ENCODE measurements at regions not wholly inside any gene's neighbourhood (a gene's known extent, or its start where the extent isn't known, plus 50 kb on each side); places are given as distances from the start of the nearest gene placed in this dataset.

- no peak overlapping the region for H3K27ac Mint-ChIP-seq
- no peak for ATAC-seq
- H3K9me3 ChIP-seq (ENCODE audit: control insufficient read depth, low read length, poor library complexity, severe bottlenecking): no peaks in the 10 kb centered on the region
- peaks cover 2% of the 10 kb centered on the region for H3K36me3 Mint-ChIP-seq (ENCODE audit: low read depth)
- H3K27me3 Mint-ChIP-seq: no peaks in the 10 kb centered on the region
- H3K4me1 Mint-ChIP-seq: no peaks in the 10 kb centered on the region
- H3K4me3 Mint-ChIP-seq: no peak overlapping the region
- no peak for DNase-seq
These were observed 375.9 kb upstream of the ACVR2A start for GRCh38 chr2:147468963-147469362.

GRCh38 chr2:147468349-147468748, 376.5 kb upstream of the ACVR2A start:
- H3K27me3 Mint-ChIP-seq: no peaks in the 10 kb centered on the region
- DNase-seq (no peak), ATAC-seq (no peak)
- no peaks in the 10 kb centered on the region for H3K9me3 ChIP-seq (ENCODE audit: control insufficient read depth, low read length, poor library complexity, severe bottlenecking)
- H3K4me1 Mint-ChIP-seq: no peaks in the 10 kb centered on the region
- H3K36me3 Mint-ChIP-seq (ENCODE audit: low read depth): peaks cover 2% of the 10 kb centered on the region
- H3K27ac Mint-ChIP-seq: no peak overlapping the region
- no peak overlapping the region for H3K4me3 Mint-ChIP-seq

- ATAC-seq (no peak), DNase-seq (no peak)
- Mint-ChIP-seq H3K27me3 (no peaks in the 10 kb centered on the region), H3K27ac (no peak overlapping the region), H3K4me1 (no peaks in the 10 kb centered on the region), H3K36me3 (ENCODE audit: low read depth) (peaks cover 2% of the 10 kb centered on the region), H3K4me3 (no peak overlapping the region)
- H3K9me3 ChIP-seq (ENCODE audit: control insufficient read depth, low read length, poor library complexity, severe bottlenecking): no peaks in the 10 kb centered on the region
These were observed 377.4 kb upstream of the ACVR2A start for GRCh38 chr2:147467441-147467840.

- ATAC-seq: no peak
- Mint-ChIP-seq H3K27me3 (no peaks in the 10 kb centered on the region), H3K4me1 (no peaks in the 10 kb centered on the region), H3K36me3 (ENCODE audit: low read depth) (peaks cover 4% of the 10 kb centered on the region), H3K4me3 (no peak overlapping the region), H3K27ac (no peak overlapping the region)
- DNase-seq: no peak
- H3K9me3 ChIP-seq (ENCODE audit: control insufficient read depth, low read length, poor library complexity, severe bottlenecking): no peaks in the 10 kb centered on the region
These were observed 380.0 kb upstream of the ACVR2A start for GRCh38 chr2:147464737-147465357.

GRCh38 chr2:147463881-147464520, 380.8 kb upstream of the ACVR2A start:
- no peak for DNase-seq
- peaks cover 4% of the 10 kb centered on the region for H3K36me3 Mint-ChIP-seq (ENCODE audit: low read depth)

GRCh38 chr2:147460155-147460554, 384.7 kb upstream of the ACVR2A start:
- ATAC-seq (no peak), DNase-seq (no peak)
- Mint-ChIP-seq H3K4me1 (no peaks in the 10 kb centered on the region), H3K36me3 (ENCODE audit: low read depth) (peaks cover 4% of the 10 kb centered on the region), H3K4me3 (no peak overlapping the region), H3K27me3 (no peaks in the 10 kb centered on the region), H3K27ac (no peak overlapping the region)
- no peaks in the 10 kb centered on the region for H3K9me3 ChIP-seq (ENCODE audit: control insufficient read depth, low read length, poor library complexity, severe bottlenecking)

More at GRCh38 chr2:147463881-147464520, 380.8 kb upstream of the ACVR2A start:
- H3K27ac Mint-ChIP-seq: no peak overlapping the region
- H3K9me3 ChIP-seq (ENCODE audit: control insufficient read depth, low read length, poor library complexity, severe bottlenecking): no peaks in the 10 kb centered on the region
- H3K4me3 Mint-ChIP-seq: no peak overlapping the region
- no peak for ATAC-seq
- H3K4me1 Mint-ChIP-seq: no peaks in the 10 kb centered on the region
- no peaks in the 10 kb centered on the region for H3K27me3 Mint-ChIP-seq

GRCh38 chr2:147456779-147457178, 388.1 kb upstream of the ACVR2A start:
- Mint-ChIP-seq H3K27me3 (no peaks in the 10 kb centered on the region), H3K36me3 (ENCODE audit: low read depth) (peaks cover 3% of the 10 kb centered on the region), H3K4me3 (no peak overlapping the region), H3K4me1 (peaks cover 2% of the 10 kb centered on the region), H3K27ac (no peak overlapping the region)
- H3K9me3 ChIP-seq (ENCODE audit: control insufficient read depth, low read length, poor library complexity, severe bottlenecking): no peaks in the 10 kb centered on the region
- no peak for DNase-seq
- ATAC-seq: no peak

DNA sequence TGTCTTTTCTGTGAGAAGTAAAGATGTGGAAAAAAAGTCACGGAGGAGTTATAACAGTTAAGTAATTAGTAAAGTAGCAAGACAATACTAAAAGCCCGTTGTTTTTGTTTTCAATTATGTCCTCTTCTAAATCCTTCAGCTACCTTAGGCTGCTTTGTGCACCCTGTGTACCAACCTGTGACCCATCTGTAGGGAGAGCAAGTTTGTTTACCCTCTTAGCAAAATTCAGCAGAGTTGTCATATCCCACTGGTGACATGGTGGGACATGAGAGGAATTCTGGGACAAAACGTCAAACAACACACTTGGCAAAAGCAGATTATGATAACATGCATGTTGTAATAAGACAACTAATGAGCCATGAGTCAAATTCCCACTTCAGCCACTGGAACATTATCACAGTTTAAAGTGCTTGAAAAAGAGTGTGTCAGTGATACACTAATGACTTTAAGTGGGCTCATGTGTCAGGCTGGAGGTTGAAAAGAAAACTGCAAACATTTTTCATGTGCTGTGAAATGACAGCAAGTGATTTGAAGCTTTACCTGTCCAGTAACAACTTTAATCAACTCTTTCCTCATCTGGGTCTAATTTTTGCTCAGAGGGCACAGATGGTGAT, 392.8 kb upstream of the ACVR2A start:
- H3K36me3 Mint-ChIP-seq (ENCODE audit: low read depth): peaks cover 2% of the 10 kb centered on the region
- H3K9me3 ChIP-seq (ENCODE audit: control insufficient read depth, low read length, poor library complexity, severe bottlenecking): no peaks in the 10 kb centered on the region
- peaks cover 14% of the 10 kb centered on the region for H3K4me1 Mint-ChIP-seq
- H3K4me3 Mint-ChIP-seq: no peak overlapping the region
- H3K27me3 Mint-ChIP-seq: no peaks in the 10 kb centered on the region
- peak overlapping the region; percentile 95 for H3K27ac Mint-ChIP-seq
- no peak for ATAC-seq
- DNase-seq: no peak

DNA sequence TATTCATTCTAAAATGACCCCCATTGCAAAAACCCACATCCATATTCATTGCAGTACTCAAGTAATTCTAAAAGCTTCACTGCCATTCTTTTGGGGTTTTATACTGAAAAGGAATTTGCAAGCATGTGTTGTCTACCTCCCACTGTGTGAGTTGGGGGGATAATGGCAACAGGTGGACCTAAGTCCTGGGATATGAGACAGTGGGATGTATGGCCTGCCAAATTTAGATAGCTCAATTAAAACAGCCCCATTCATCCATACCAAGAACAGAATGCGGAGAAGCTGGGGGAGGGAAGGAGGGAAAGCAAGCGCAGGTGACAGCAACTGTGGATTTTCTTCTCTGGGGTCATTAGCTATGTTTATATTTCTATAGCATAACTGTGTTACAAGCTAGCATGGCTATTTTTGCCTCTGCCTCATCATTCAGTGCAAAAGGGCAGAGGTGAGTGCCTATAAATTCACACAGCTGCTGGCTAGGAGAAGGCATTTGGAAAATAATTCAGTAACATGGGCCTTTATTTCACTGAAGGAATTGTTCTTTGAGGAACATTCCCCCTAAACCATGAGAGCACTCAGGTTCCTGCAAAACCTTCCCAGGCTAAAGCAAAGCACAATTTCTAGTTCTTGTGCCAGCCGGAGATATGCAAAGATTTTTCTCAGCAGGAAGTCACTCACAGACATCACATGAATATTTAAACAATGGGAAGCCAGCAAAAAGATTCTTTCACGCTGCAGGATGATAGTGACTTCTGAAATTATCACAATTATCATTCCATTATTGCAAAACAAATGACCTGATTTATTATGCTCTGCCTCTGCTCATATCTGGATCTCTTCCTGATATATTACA, 393.9 kb upstream of the ACVR2A start:
- Mint-ChIP-seq H3K27ac (peak overlapping the region; percentile 95), H3K4me3 (no peak overlapping the region), H3K4me1 (peaks cover 14% of the 10 kb centered on the region), H3K27me3 (no peaks in the 10 kb centered on the region), H3K36me3 (ENCODE audit: low read depth) (peaks cover 2% of the 10 kb centered on the region)
- ATAC-seq: no peak
- no peaks in the 10 kb centered on the region for H3K9me3 ChIP-seq (ENCODE audit: control insufficient read depth, low read length, poor library complexity, severe bottlenecking)
- no peak for DNase-seq

- DNase-seq (peak in 2 of 3 donors; percentile 31 to 34), ATAC-seq (peak; percentile 86)
- Mint-ChIP-seq H3K4me3 (peak overlapping the region; percentile 67), H3K36me3 (ENCODE audit: low read depth) (peaks cover 4% of the 10 kb centered on the region), H3K27ac (peak overlapping the region; percentile 95), H3K4me1 (peaks cover 14% of the 10 kb centered on the region), H3K27me3 (no peaks in the 10 kb centered on the region)
- H3K9me3 ChIP-seq (ENCODE audit: control insufficient read depth, low read length, poor library complexity, severe bottlenecking): no peaks in the 10 kb centered on the region
These were observed 395.4 kb upstream of the ACVR2A start for GRCh38 chr2:147449323-147449991.

DNA sequence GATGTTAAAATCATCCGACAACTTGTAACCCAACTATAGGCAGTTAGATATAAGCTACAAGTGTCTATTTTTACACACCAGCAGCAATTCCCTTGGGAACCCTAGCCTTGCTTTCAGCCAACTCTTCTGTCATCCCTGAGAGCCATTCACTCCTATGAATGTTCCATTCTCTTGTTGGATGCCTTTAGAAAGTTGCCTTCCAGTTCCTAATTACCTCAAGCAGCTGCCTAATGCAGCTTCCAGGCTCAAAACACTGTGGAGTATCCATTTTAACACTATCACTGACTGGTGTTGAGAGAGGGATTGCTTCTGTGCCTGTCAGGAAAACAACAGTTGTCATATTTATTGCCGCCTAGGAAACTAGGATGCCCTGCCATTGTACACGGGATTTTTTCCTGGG, 402.0 kb upstream of the ACVR2A start:
- no peak for DNase-seq
- no peak for ATAC-seq
- Mint-ChIP-seq H3K36me3 (ENCODE audit: low read depth) (peaks cover 2% of the 10 kb centered on the region), H3K4me1 (peaks cover 2% of the 10 kb centered on the region), H3K27ac (no peak overlapping the region), H3K4me3 (no peak overlapping the region), H3K27me3 (no peaks in the 10 kb centered on the region)
- H3K9me3 ChIP-seq (ENCODE audit: control insufficient read depth, low read length, poor library complexity, severe bottlenecking): no peaks in the 10 kb centered on the region

DNA sequence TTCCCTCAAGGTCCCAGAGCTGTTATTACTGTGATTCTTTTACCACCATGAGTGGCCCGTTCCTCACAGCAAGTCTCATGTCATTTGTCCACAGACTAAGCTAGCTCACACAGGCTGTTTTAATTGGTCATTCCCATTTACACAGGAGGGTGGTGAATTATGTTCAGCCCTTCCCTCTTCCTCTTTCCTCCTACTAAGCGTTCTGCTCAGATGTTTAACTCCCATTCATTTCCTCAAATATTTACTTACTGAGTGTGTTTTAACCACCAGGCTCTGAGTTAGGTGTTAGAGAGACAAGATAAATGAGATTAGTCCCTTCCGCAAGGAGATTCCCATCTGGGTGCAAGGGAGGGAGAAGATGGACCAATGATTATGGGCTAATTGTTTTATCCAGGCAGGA, 403.6 kb upstream of the ACVR2A start:
- H3K4me1 Mint-ChIP-seq: no peaks in the 10 kb centered on the region
- no peak for DNase-seq
- no peak overlapping the region for H3K4me3 Mint-ChIP-seq
- H3K36me3 Mint-ChIP-seq (ENCODE audit: low read depth): peaks cover 2% of the 10 kb centered on the region
- no peaks in the 10 kb centered on the region for H3K9me3 ChIP-seq (ENCODE audit: control insufficient read depth, low read length, poor library complexity, severe bottlenecking)
- H3K27ac Mint-ChIP-seq: no peak overlapping the region
- no peaks in the 10 kb centered on the region for H3K27me3 Mint-ChIP-seq
- ATAC-seq: no peak

- Mint-ChIP-seq H3K36me3 (ENCODE audit: low read depth) (peaks cover 2% of the 10 kb centered on the region), H3K27ac (no peak overlapping the region), H3K27me3 (no peaks in the 10 kb centered on the region), H3K4me3 (no peak overlapping the region), H3K4me1 (no peaks in the 10 kb centered on the region)
- no peak for DNase-seq
- H3K9me3 ChIP-seq (ENCODE audit: control insufficient read depth, low read length, poor library complexity, severe bottlenecking): no peaks in the 10 kb centered on the region
- ATAC-seq: no peak
These were observed 404.1 kb upstream of the ACVR2A start for GRCh38 chr2:147440734-147441133.
